AG10803 (cell line): ENCODE measurements at regions not wholly inside any gene's neighbourhood (a gene's known extent, or its start where the extent isn't known, plus 50 kb on each side); places are given as distances from the start of the nearest gene placed in this dataset.

ENCODE experiments used
- DNase-seq: peaks from one replicate; pipeline ENCODE4 v3.0.0; 2010; ENCODE audit warnings: low read depth
- H3K4me3 ChIP-seq: 2 replicates; pipeline ENCODE4 v1.5.1; 2011; ENCODE audit warnings: mild to moderate bottlenecking, low read length, control low read depth
- CTCF ChIP-seq: conservative IDR thresholded peaks from 2 replicates; pipeline ENCODE4 v1.5.1; 2011; ENCODE audit warnings: mild to moderate bottlenecking, low read length, control low read depth, inconsistent platforms

DNA sequence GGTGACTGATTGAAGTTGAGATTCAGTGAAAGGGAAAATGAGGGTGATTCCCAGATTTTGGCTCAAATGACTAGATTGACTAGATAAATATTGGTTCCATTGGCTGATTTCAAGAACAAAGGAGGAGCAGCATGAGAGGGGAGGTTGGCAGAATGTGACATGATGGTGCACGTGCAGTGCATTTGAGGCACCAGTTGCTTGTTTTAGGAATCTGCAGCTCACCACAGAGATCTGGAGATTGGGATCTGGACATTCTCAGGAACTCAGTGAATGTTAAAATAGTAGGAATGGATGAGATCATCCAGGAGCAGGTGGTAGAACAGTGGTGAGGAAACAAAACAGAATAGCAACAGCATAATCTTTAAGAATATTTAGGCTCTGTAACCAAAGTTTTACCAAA, 496.3 kb downstream of the DHX35 start:
- TF ChIP-seq CTCF, result no peak

GRCh38 chr20:39453890-39454289, 491.7 kb downstream of the DHX35 start:
- no peak for DNase-seq
- H3K4me3 ChIP-seq, result no peak overlapping the region
- no peak for TF ChIP-seq CTCF

More for the DNA sequence above, 496.3 kb downstream of the DHX35 start:
- DNase-seq, result no peak
- no peak overlapping the region for H3K4me3 ChIP-seq

DNA sequence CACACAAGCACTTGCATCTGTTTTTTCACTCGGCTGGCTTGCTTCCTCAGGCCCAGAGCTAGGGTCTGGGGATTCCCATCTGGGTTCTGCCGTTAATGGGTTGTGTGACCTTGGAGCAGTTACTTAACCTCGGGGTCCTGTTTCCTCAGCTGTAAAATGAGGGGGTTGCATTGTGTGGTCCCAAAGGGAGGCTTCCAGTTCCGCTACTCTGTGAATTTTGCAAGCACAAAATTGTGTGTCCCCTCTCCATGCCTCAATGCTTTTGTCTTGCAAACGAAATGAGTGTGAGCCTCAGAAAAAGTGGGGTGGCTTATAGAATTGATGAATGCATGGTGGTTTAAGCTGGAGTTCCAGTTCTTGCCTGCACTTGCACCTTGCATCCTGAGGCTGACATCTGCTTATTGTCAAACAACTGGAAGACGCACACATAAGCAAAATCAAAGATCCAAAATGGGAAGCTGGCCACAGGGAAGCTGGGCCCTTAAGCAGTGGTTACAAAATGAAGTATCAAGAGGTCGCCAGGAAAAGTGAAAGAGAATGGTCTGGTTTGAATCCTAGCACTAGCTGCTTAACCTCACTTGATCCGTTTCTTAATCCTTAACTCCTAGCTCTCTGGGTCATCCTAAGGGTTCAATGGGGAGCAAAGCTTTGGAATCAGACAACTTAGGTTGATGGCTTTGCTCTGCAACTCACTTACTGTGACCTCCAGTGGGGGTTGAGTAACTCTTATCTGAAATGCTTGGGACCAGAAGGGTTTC, 490.6 kb downstream of the DHX35 start:
- no peak for TF ChIP-seq CTCF
- no peak for DNase-seq
- H3K4me3 ChIP-seq, result no peak overlapping the region

DNA sequence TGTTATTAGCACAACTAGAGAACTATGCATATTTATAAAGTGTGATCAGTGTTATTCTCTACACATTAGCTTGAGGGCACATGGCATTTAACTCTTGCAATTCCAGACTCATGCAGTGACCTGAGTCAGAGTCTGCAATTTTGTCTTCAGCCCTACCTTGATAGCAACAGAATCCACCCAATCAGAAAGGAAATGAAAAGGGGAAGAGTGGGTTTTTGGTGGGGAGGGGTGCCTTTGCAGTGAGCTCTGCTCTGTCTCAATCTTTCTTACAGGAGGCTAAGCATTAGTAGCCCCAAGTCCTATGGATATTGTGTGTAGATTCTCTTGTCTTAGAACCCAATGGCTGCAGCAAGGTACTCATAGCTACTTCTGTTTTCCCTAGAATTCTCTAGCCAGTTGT, 489.2 kb downstream of the DHX35 start:
- no peak for DNase-seq
- TF ChIP-seq CTCF, result no peak
- H3K4me3 ChIP-seq, result no peak overlapping the region

GRCh38 chr20:39446397-39446796, 484.3 kb downstream of the DHX35 start:
- no peak for DNase-seq
- no peak for TF ChIP-seq CTCF
- H3K4me3 ChIP-seq, result no peak overlapping the region

- H3K4me3 ChIP-seq, result no peak overlapping the region
- no peak for TF ChIP-seq CTCF
- no peak for DNase-seq
Measured at GRCh38 chr20:39445095-39445494, 483.0 kb downstream of the DHX35 start.

DNA sequence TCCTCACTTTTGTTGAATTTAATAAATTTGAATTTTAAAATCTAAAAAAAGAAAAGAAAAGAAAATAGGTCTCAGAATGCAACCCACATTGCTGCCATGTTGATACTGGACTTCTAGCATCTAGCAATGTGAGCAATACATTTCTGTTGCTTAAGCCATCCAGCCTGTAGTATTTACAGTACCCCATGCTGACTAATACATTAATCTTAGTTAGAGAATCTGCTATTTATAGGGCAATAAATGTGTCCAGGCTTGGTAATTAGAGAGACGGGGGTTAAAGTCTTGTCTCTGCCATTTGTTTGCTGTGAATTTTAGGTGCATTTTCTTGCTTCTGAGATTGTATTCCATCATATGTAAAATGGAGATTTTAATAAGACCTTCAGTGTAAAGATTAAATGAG, 471.3 kb downstream of the DHX35 start:
- no peak for TF ChIP-seq CTCF
- no peak overlapping the region for H3K4me3 ChIP-seq
- no peak for DNase-seq
